ENCODE measurements at regions not wholly inside any gene's neighbourhood (a gene's known extent, or its start where the extent isn't known, plus 50 kb on each side); places are given as distances from the start of the nearest gene placed in this dataset.

DNA sequence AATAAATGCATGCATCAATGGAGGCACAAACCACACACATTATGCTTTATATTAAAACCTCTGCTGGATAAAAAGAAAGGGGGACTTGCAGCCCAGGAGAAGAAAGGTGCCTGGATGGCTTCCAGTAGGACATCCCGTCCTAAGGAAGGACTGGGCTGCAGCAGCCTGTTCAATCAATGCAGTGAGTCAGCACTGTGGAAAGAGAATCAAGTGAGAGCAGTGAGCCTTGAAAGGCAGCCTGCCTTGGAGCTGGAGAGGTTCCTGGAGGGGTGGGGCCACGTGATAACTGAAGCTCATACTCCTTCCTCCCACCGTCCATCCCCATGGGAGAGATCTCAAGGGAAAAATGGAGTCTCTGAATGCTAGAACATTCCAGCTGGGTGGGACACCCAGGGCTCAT is 501.2 kb downstream of the ADRA2A start (continued):
- TF ChIP-seq, protein P1, sequence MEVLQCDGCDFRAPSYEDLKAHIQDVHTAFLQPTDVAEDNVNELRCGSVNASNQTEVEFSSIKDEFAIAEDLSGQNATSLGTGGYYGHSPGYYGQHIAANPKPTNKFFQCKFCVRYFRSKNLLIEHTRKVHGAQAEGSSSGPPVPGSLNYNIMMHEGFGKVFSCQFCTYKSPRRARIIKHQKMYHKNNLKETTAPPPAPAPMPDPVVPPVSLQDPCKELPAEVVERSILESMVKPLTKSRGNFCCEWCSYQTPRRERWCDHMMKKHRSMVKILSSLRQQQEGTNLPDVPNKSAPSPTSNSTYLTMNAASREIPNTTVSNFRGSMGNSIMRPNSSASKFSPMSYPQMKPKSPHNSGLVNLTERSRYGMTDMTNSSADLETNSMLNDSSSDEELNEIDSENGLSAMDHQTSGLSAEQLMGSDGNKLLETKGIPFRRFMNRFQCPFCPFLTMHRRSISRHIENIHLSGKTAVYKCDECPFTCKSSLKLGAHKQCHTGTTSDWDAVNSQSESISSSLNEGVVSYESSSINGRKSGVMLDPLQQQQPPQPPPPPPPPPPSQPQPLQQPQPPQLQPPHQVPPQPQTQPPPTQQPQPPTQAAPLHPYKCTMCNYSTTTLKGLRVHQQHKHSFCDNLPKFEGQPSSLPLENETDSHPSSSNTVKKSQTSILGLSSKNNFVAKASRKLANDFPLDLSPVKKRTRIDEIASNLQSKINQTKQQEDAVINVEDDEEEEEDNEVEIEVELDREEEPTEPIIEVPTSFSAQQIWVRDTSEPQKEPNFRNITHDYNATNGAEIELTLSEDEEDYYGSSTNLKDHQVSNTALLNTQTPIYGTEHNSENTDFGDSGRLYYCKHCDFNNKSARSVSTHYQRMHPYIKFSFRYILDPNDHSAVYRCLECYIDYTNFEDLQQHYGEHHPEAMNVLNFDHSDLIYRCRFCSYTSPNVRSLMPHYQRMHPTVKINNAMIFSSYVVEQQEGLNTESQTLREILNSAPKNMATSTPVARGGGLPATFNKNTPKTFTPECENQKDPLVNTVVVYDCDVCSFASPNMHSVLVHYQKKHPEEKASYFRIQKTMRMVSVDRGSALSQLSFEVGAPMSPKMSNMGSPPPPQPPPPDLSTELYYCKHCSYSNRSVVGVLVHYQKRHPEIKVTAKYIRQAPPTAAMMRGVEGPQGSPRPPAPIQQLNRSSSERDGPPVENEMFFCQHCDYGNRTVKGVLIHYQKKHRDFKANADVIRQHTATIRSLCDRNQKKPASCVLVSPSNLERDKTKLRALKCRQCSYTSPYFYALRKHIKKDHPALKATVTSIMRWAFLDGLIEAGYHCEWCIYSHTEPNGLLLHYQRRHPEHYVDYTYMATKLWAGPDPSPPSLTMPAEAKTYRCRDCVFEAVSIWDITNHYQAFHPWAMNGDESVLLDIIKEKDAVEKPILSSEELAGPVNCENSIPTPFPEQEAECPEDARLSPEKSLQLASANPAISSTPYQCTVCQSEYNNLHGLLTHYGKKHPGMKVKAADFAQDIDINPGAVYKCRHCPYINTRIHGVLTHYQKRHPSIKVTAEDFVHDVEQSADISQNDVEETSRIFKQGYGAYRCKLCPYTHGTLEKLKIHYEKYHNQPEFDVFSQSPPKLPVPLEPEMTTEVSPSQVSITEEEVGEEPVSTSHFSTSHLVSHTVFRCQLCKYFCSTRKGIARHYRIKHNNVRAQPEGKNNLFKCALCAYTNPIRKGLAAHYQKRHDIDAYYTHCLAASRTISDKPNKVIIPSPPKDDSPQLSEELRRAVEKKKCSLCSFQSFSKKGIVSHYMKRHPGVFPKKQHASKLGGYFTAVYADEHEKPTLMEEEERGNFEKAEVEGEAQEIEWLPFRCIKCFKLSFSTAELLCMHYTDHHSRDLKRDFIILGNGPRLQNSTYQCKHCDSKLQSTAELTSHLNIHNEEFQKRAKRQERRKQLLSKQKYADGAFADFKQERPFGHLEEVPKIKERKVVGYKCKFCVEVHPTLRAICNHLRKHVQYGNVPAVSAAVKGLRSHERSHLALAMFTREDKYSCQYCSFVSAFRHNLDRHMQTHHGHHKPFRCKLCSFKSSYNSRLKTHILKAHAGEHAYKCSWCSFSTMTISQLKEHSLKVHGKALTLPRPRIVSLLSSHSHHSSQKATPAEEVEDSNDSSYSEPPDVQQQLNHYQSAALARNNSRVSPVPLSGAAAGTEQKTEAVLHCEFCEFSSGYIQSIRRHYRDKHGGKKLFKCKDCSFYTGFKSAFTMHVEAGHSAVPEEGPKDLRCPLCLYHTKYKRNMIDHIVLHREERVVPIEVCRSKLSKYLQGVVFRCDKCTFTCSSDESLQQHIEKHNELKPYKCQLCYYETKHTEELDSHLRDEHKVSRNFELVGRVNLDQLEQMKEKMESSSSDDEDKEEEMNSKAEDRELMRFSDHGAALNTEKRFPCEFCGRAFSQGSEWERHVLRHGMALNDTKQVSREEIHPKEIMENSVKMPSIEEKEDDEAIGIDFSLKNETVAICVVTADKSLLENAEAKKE (CRISPR knock-in tag; IDR thresholded peaks at IDR 0.05) = no peak
- TF ChIP-seq EZH2phosphoT487 (IDR thresholded peaks at IDR 0.05; ENCODE audit: unreplicated experiment) (no peak), STAT1 (IDR thresholded peaks at IDR 0.05; ENCODE audit: unreplicated experiment) (no peak), CREB1 (CRISPR knock-in tag; IDR thresholded peaks at IDR 0.05; ENCODE audit: low read depth) (no peak), EZH2 (IDR thresholded peaks at IDR 0.05; ENCODE audit: low read depth, unreplicated experiment) (no peak)

DNA sequence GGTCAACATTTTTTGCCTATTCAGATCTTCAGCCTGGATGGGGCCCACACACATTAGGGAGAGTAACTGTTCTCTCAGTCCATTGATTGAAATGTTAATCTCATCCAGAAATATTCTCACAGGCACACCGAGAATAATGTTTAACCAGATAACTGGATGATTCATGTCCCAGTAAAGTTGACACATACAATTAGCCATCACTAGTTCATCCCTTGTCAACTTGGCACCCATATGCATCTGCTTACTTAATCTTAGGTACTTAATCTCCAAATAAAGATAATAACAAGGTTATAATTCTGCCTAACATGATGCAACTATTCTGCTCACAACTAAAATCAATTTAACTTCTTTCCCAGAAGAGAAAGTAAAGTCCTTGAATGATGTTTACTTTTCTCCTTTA is 502.6 kb downstream of the ADRA2A start:
- H3K27me3 ChIP-seq (ENCODE audit: insufficient read depth) = no peaks in the 10 kb centered on the region
- Mint-ChIP-seq H3K4me3 (no peak overlapping the region), H3K4me1 (peaks cover 2% of the 10 kb centered on the region; the same call in 1 of the 3 replicates), H3K9me3 (peaks cover 8% of the 10 kb centered on the region; the same call in 2 of the 3 replicates), H3K27me3 (ENCODE audit: insufficient read depth, low read depth, poor library complexity) (no peaks in the 10 kb centered on the region), H3K27ac (no peak overlapping the region), H3K36me3 (ENCODE audit: low read depth) (peaks cover 9% of the 10 kb centered on the region; the same call in 1 of the 3 replicates)
- H3F3A ChIP-seq (replicated peaks; ENCODE audit: low read depth) = no peaks in the 10 kb centered on the region
- H3K9me2 ChIP-seq (ENCODE audit: insufficient read depth) = peaks cover 21% of the 10 kb centered on the region; the same call in 1 of the 2 replicates
- no peaks in the 10 kb centered on the region; the same call in 1 of the 2 replicates for H3K36me3 ChIP-seq (ENCODE audit: insufficient read depth)
- H4K20me1 ChIP-seq (replicated peaks; ENCODE audit: insufficient read depth) = no peaks in the 10 kb centered on the region
- H3K4me1 ChIP-seq (ENCODE audit: insufficient read depth) = peaks cover 5% of the 10 kb centered on the region; the same call in 1 of the 2 replicates
- H2AFZ ChIP-seq = no peak overlapping the region
- no peak for ATAC-seq
- no peak overlapping the region for H3K4me3 ChIP-seq
- H3K4me2 ChIP-seq = no peak overlapping the region
- no peaks in the 10 kb centered on the region for H3K79me2 ChIP-seq (replicated peaks; ENCODE audit: insufficient read depth)
- no peak for DNase-seq (ENCODE audit: low spot score)
- H3K27ac ChIP-seq (ENCODE audit: low read depth) = no peak overlapping the region
- TF ChIP-seq ZNF331 (CRISPR knock-in tag; IDR thresholded peaks at IDR 0.05; ENCODE audit: low read depth) (no peak), JUNB (IDR thresholded peaks at IDR 0.05; ENCODE audit: unreplicated experiment) (no peak), EZH2phosphoT487 (IDR thresholded peaks at IDR 0.05; ENCODE audit: unreplicated experiment) (no peak), ZNF114 (CRISPR knock-in tag; IDR thresholded peaks at IDR 0.05) (no peak)
- TF ChIP-seq, protein P1 (CRISPR knock-in tag; IDR thresholded peaks at IDR 0.05) = no peak
